H9 (cell line): ENCODE measurements at regions not wholly inside any gene's neighbourhood (a gene's known extent, or its start where the extent isn't known, plus 50 kb on each side); places are given as distances from the start of the nearest gene placed in this dataset.
"Not testable (repeated sequence)": the region's sequence is repeated elsewhere in the genome, so short reads cannot be mapped to it uniquely, and the experiment has no call there.

Source experiments
- DNase-seq: peaks from one replicate; pipeline ENCODE4 v3.0.0-alpha.2; 2017
- H2AFZ ChIP-seq: one replicate; pipeline ENCODE4 v1.6.1; 2013; ENCODE audit warnings: mild to moderate bottlenecking, low read length, control low read depth, moderate library complexity
- H2AK5ac ChIP-seq: 2 replicates; pipeline ENCODE4 v1.6.1; 2013; ENCODE audit warnings: low read length, control low read depth, mixed read lengths; ENCODE audit not compliant: insufficient read length
- H2BK120ac ChIP-seq: one replicate; pipeline ENCODE4 v1.6.1; 2013; ENCODE audit warnings: low read depth, mild to moderate bottlenecking, low read length, control low read depth, inconsistent platforms; ENCODE audit not compliant: poor library complexity, severe bottlenecking
- H2BK12ac ChIP-seq: 2 replicates; pipeline ENCODE4 v1.6.1; 2013; ENCODE audit warnings: low read length, control low read depth, mixed read lengths, low read depth; ENCODE audit not compliant: insufficient read length
- H2BK15ac ChIP-seq: 2 replicates; pipeline ENCODE4 v1.6.1; 2013; ENCODE audit warnings: low read depth, low read length, control low read depth
- H2BK20ac ChIP-seq: one replicate; pipeline ENCODE4 v1.6.1; 2013; ENCODE audit warnings: low read depth, mild to moderate bottlenecking, low read length, control low read depth, inconsistent platforms; ENCODE audit not compliant: poor library complexity, severe bottlenecking
- H2BK5ac ChIP-seq: 2 replicates; pipeline ENCODE4 v1.6.1; 2013; ENCODE audit warnings: low read length, control low read depth, mixed read lengths; ENCODE audit not compliant: insufficient read length
- H3K14ac ChIP-seq: 2 replicates; pipeline ENCODE4 v1.6.1; 2013; ENCODE audit warnings: low read length, control low read depth; ENCODE audit not compliant: insufficient read depth
- H3K18ac ChIP-seq: 2 replicates; pipeline ENCODE4 v1.6.1; 2013; ENCODE audit warnings: low read depth, mild to moderate bottlenecking, mixed read lengths, low read length, control low read depth; ENCODE audit not compliant: insufficient read length
- H3K23ac ChIP-seq: 2 replicates; pipeline ENCODE4 v1.6.1; 2013; ENCODE audit warnings: low read length, control low read depth, mixed read lengths, low read depth; ENCODE audit not compliant: insufficient read length
- H3K23me2 ChIP-seq: 2 replicates; pipeline ENCODE4 v1.6.1; 2013; ENCODE audit warnings: low read depth, mild to moderate bottlenecking, mixed read lengths, low read length, control low read depth; ENCODE audit not compliant: insufficient read length, poor library complexity, severe bottlenecking
- H3K27ac ChIP-seq: 2 replicates; pipeline ENCODE4 v1.5.1; 2013; ENCODE audit warnings: low read length, control low read depth, mixed read lengths, low read depth; ENCODE audit not compliant: insufficient read length
- H3K27me3 ChIP-seq: 2 replicates; pipeline ENCODE4 v1.6.1; 2013; ENCODE audit warnings: low read length, control low read depth, inconsistent platforms; ENCODE audit not compliant: insufficient read depth
- H3K4ac ChIP-seq: 2 replicates; pipeline ENCODE4 v1.6.1; 2013; ENCODE audit warnings: low read depth, mild to moderate bottlenecking, control low read depth, inconsistent platforms, low read length, moderate library complexity
- H3K4me1 ChIP-seq: 2 replicates; pipeline ENCODE4 v1.6.1; 2013; ENCODE audit warnings: low read length, control low read depth, inconsistent platforms; ENCODE audit not compliant: insufficient read depth
- H3K4me2 ChIP-seq: 2 replicates; pipeline ENCODE4 v1.6.1; 2013; ENCODE audit warnings: low read length, control low read depth, mixed read lengths; ENCODE audit not compliant: insufficient read length, insufficient read depth
- H3K56ac ChIP-seq: 2 replicates; pipeline ENCODE4 v1.6.1; 2013; ENCODE audit warnings: low read depth, mild to moderate bottlenecking, mixed read lengths, low read length, control low read depth; ENCODE audit not compliant: insufficient read length
- H3K79me1 ChIP-seq: 2 replicates; pipeline ENCODE4 v1.6.1; 2013; ENCODE audit warnings: low read depth, mild to moderate bottlenecking, moderate library complexity, low read length, control low read depth, inconsistent platforms; ENCODE audit not compliant: insufficient read depth, poor library complexity, severe bottlenecking
- H3K79me2 ChIP-seq: 2 replicates; pipeline ENCODE4 v1.6.1; 2013; ENCODE audit warnings: low read length, control low read depth, inconsistent platforms; ENCODE audit not compliant: insufficient read depth
- H3K9ac ChIP-seq: 2 replicates; pipeline ENCODE4 v1.6.1; 2013; ENCODE audit warnings: low read length, control low read depth, mixed read lengths; ENCODE audit not compliant: insufficient read length; ENCODE audit errors: extremely low read depth
- H3K9me3 ChIP-seq: one replicate; pipeline ENCODE4 v1.6.1; 2013; ENCODE audit warnings: low read depth, low read length, inconsistent platforms; ENCODE audit not compliant: control insufficient read depth
- H3T11ph ChIP-seq: one replicate; pipeline ENCODE4 v1.6.1; 2013; ENCODE audit warnings: mild to moderate bottlenecking, low read length, control low read depth, inconsistent platforms
- H4K20me1 ChIP-seq: one replicate; pipeline ENCODE4 v1.6.1; 2013; ENCODE audit not compliant: control insufficient read depth, insufficient read length, insufficient read depth
- H4K5ac ChIP-seq: 2 replicates; pipeline ENCODE4 v1.6.1; 2013; ENCODE audit warnings: low read depth, mild to moderate bottlenecking, mixed read lengths, low read length, control low read depth; ENCODE audit not compliant: insufficient read length
- H4K8ac ChIP-seq: replicated peaks from 2 replicates; pipeline ENCODE4 v1.6.1; 2013; ENCODE audit warnings: low read length, control low read depth, mixed read lengths, low read depth; ENCODE audit not compliant: insufficient read length
- H4K91ac ChIP-seq: 2 replicates; pipeline ENCODE4 v1.6.1; 2013; ENCODE audit warnings: low read depth, mild to moderate bottlenecking, moderate library complexity, mixed read lengths, low read length, control low read depth; ENCODE audit not compliant: insufficient read length
- H3K27ac Mint-ChIP-seq, 3 experiments: 2 replicates in 2 of 3; 3 replicates in 1 of 3; pipeline ENCODE4 v1.8.0; 2020 to 2021; ENCODE audit warnings: mixed read lengths in 3 of 3, mild to moderate bottlenecking in 1 of 3, moderate library complexity in 1 of 3
- H3K27me3 Mint-ChIP-seq: 2 replicates; pipeline ENCODE4 v1.8.0; 2021; ENCODE audit warnings: low read depth, mild to moderate bottlenecking, moderate library complexity, mixed read lengths
- H3K36me3 Mint-ChIP-seq, 3 experiments: 2 replicates in 2 of 3; 3 replicates in 1 of 3; pipeline ENCODE4 v1.8.0; 2020 to 2021; ENCODE audit warnings: low read depth in 3 of 3, mixed read lengths in 3 of 3; ENCODE audit not compliant: insufficient read depth in 1 of 3
- H3K4me1 Mint-ChIP-seq, 2 experiments: 2 replicates each; pipeline ENCODE4 v1.8.0; 2020; ENCODE audit warnings: mixed read lengths in 2 of 2
- H3K4me3 Mint-ChIP-seq, 2 experiments: 2 replicates in 1 of 2; 3 replicates in 1 of 2; pipeline ENCODE4 v1.8.0; 2020 to 2021; ENCODE audit warnings: mild to moderate bottlenecking in 2 of 2, mixed read lengths in 2 of 2, moderate library complexity in 1 of 2
- H3K9me3 Mint-ChIP-seq, 2 experiments: 2 replicates in 1 of 2; 3 replicates in 1 of 2; pipeline ENCODE4 v1.8.0; 2020; ENCODE audit warnings: mild to moderate bottlenecking in 2 of 2, mixed read lengths in 2 of 2, moderate library complexity in 1 of 2
- WGBS: extraction: QIAGEN DNeasy Blood & Tissue Kit; methylation state at CpG from one replicate; pipeline ENCODE4 v1.1.7; 2013; ENCODE audit warnings: missing lambda C conversion rate, low lambda C conversion rate, mixed read lengths; ENCODE audit not compliant: insufficient read length; ENCODE audit errors: extremely low coverage; 5-methylcytosine and 5-hydroxymethylcytosine counted together

DNA sequence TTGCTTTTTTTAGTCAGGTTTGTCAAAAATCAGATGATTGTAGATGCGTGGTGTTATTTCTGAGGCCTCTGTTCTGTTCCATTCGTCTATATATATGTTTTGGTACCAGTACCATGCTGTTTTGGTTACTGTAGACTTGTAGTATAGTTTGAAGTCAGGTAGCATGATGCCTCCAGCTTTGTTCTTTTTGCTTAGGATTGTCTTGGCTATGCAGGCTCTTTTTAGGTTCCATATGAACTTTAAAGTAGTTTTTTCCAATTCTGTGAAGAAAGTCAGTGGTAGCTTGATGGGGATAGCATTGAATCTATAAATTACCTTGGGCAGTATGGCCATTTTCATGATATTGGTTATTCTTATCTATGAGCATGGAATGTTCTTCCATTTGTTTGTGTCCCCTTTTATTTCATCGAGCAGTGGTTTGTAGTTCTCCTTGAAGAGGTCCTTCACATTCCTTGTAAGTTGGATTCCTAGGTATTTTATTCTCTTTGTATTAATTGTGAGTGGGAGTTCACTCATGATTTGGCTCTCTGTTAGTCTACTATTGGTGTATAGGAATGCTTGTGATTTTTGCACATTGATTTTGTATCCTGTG lies 70.1 kb upstream of the TOP3B start:
- not testable (repeated sequence) for H4K91ac ChIP-seq, H4K5ac ChIP-seq, H3K36me3 Mint-ChIP-seq, H2BK15ac ChIP-seq, H4K8ac ChIP-seq, H3K27me3 ChIP-seq, H3K79me2 ChIP-seq, H3K27ac ChIP-seq, H3K14ac ChIP-seq, H3K4me3 Mint-ChIP-seq, H3K4me1 ChIP-seq, H3K4me2 ChIP-seq, H3K23me2 ChIP-seq, H3K18ac ChIP-seq, H3T11ph ChIP-seq, H4K20me1 ChIP-seq, H2BK5ac ChIP-seq, H3K27ac Mint-ChIP-seq, H3K23ac ChIP-seq, H3K4ac ChIP-seq, H2BK12ac ChIP-seq, H2BK20ac ChIP-seq, H3K9me3 ChIP-seq, H3K79me1 ChIP-seq, H3K56ac ChIP-seq, H3K9me3 Mint-ChIP-seq, DNase-seq, H2AFZ ChIP-seq, H3K9ac ChIP-seq, H2BK120ac ChIP-seq, H2AK5ac ChIP-seq
- Mint-ChIP-seq H3K4me1 (peaks cover 7 to 12% of the 10 kb centered on the region in 2 experiments), H3K27me3 (peaks cover 84% of the 10 kb centered on the region)
- no CpG with 5 or more reads among the region's 3 CpGs for WGBS

- peaks cover 84% of the 10 kb centered on the region for H3K27me3 Mint-ChIP-seq
- not testable (repeated sequence) for H3K79me1 ChIP-seq
Measured at GRCh38 chr22:22051032-22051431, 68.4 kb upstream of the TOP3B start.

More at GRCh38 chr22:22051032-22051431, 68.4 kb upstream of the TOP3B start:
- H3K79me2 ChIP-seq, H3K23me2 ChIP-seq, H3K27ac Mint-ChIP-seq, H4K8ac ChIP-seq, H2AFZ ChIP-seq, H2BK20ac ChIP-seq, H3K18ac ChIP-seq, H2BK15ac ChIP-seq, H3K27ac ChIP-seq, H4K91ac ChIP-seq, H4K20me1 ChIP-seq, H3T11ph ChIP-seq, H3K9me3 Mint-ChIP-seq, H3K36me3 Mint-ChIP-seq, H2BK5ac ChIP-seq, DNase-seq, H3K9ac ChIP-seq, H4K5ac ChIP-seq, H3K4me1 Mint-ChIP-seq, H2AK5ac ChIP-seq, H3K14ac ChIP-seq, H3K4ac ChIP-seq, H3K23ac ChIP-seq, H2BK120ac ChIP-seq, H3K4me2 ChIP-seq, H3K9me3 ChIP-seq, H3K56ac ChIP-seq, H2BK12ac ChIP-seq, H3K4me3 Mint-ChIP-seq, H3K4me1 ChIP-seq: not testable (repeated sequence)
- peaks cover 18% of the 10 kb centered on the region; the same call in 1 of the 2 replicates for H3K27me3 ChIP-seq
- no CpG with 5 or more reads among the region's 2 CpGs for WGBS
